Peyer's patch (tissue), 4 donors: ENCODE measurements at regions not wholly inside any gene's neighbourhood (a gene's known extent, or its start where the extent isn't known, plus 50 kb on each side); places are given as distances from the start of the nearest gene placed in this dataset.
"Not testable (repeated sequence)": the region's sequence is repeated elsewhere in the genome, so short reads cannot be mapped to it uniquely, and the experiment has no call there.

Experiments used
- POLR2A ChIP-seq, 2 donors: fragments of 450-650 bp; IDR thresholded peaks; one replicate each; pipeline ENCODE4 v1.5.1; 2017; ENCODE audit warnings: antibody characterized with exemption in 2 of 2, mild to moderate bottlenecking in 2 of 2, moderate library complexity in 2 of 2
- TF ChIP-seq, protein P1 (sequence below), 6 experiments: fragments of 450-650 bp in 4 of 6; fragments of 200-600 bp in 2 of 6; sonication (generic) in 1 of 6; IDR thresholded peaks; one replicate each; pipeline ENCODE4 v1.5.1; 2017 to 2019; ENCODE audit warnings: antibody characterized with exemption in 6 of 6, mild to moderate bottlenecking in 3 of 6, moderate library complexity in 1 of 6

DNA sequence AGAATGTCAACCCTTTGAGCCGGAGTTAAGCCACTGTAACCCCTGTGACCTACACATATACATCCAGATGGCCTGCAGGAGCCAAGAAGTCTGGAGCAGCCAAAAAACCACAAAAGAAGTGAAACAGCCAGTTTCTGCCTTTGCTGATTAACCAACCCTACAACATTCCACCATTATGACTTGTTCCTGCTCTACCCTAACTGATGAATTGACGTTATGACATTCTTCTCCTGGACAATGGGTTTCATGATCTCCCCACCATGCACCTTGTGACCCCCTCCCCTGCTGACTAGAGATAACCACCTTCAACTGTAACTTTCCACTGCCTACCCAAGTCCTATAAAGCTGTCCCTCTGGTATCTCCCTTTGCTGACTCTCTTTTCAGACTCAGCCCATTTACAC, 216.3 kb upstream of the DUSP10 start:
- TF ChIP-seq, protein P1, sequence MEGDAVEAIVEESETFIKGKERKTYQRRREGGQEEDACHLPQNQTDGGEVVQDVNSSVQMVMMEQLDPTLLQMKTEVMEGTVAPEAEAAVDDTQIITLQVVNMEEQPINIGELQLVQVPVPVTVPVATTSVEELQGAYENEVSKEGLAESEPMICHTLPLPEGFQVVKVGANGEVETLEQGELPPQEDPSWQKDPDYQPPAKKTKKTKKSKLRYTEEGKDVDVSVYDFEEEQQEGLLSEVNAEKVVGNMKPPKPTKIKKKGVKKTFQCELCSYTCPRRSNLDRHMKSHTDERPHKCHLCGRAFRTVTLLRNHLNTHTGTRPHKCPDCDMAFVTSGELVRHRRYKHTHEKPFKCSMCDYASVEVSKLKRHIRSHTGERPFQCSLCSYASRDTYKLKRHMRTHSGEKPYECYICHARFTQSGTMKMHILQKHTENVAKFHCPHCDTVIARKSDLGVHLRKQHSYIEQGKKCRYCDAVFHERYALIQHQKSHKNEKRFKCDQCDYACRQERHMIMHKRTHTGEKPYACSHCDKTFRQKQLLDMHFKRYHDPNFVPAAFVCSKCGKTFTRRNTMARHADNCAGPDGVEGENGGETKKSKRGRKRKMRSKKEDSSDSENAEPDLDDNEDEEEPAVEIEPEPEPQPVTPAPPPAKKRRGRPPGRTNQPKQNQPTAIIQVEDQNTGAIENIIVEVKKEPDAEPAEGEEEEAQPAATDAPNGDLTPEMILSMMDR (IDR thresholded peaks at IDR 0.05), result not testable (repeated sequence)
- not testable (repeated sequence) for TF ChIP-seq POLR2A (IDR thresholded peaks at IDR 0.05)
